K562 (cell line): ENCODE measurements at regions not wholly inside any gene's neighbourhood (a gene's known extent, or its start where the extent isn't known, plus 50 kb on each side); places are given as distances from the start of the nearest gene placed in this dataset.

Experiments used
- ATAC-seq: fragments of 200-7000 bp; cut with Tn5 transposase; 3 replicates; pipeline ENCODE4 v1.9.1; 2020; ENCODE audit warnings: moderate library complexity
- BruUV-seq: library from RNA; stranded (reverse); fragments of 400-500 nt; replicated peaks from 2 replicates; lab custom pipeline; 2021; lab: Mats Ljungman, UMichigan
- CTCF ChIA-PET: fragments of 300-600 bp; formaldehyde crosslinking; extraction: SDS; loops from one replicate; lab custom pipeline; 2021; ENCODE audit warnings: low intra/inter-chr PET ratio; lab: Yijun Ruan, JAX
- POLR2A ChIA-PET: fragments of 300-600, 350-650 bp; sonication (Branson Sonifier 250); formaldehyde crosslinking; extraction: SDS; loops from one replicate; lab custom pipeline; 2021; ENCODE audit warnings: antibody characterized with exemption, inconsistent platforms; lab: Yijun Ruan, JAX
- DNase-seq, 4 experiments: peaks; one replicate each; pipeline versions ENCODE4 v3.0.0 to v3.0.0-alpha.2; 2011 to 2018; ENCODE audit warnings: low spot score in 3 of 4, mixed read lengths in 3 of 4; ENCODE audit errors: extremely low read depth in 1 of 4
- FAIRE-seq: peaks from 2 replicates; lab custom pipeline; 2011; peaks lifted over from hg19 to GRCh38; lab: Jason Lieb, UNC
- H2AFZ ChIP-seq: 2 replicates; pipeline ENCODE4 v1.6.0; 2011; ENCODE audit warnings: low read depth, low read length, control low read depth, inconsistent platforms
- H3K27ac ChIP-seq: fragments of 200-600 bp; 3 replicates; pipeline ENCODE4 v1.8.0; 2011; ENCODE audit warnings: low read depth, mild to moderate bottlenecking, control low read depth, inconsistent platforms, low read length, moderate library complexity, mixed read lengths; ENCODE audit errors: extremely low read depth
- H3K27me3 ChIP-seq, 2 experiments: fragments of 300-600 bp in 1 of 2; 2 replicates in 1 of 2; 3 replicates in 1 of 2; pipeline versions ENCODE4 v1.6.0 to v1.8.0; 2011; ENCODE audit warnings: inconsistent platforms in 2 of 2, low read length in 2 of 2, mild to moderate bottlenecking in 1 of 2, mixed read lengths in 1 of 2, moderate library complexity in 1 of 2; ENCODE audit not compliant: control insufficient read depth in 2 of 2, insufficient read depth in 2 of 2
- H3K36me3 ChIP-seq: fragments of 300-600 bp; 3 replicates; pipeline ENCODE4 v1.8.0; 2011; ENCODE audit warnings: mild to moderate bottlenecking, low read length, inconsistent platforms; ENCODE audit not compliant: control insufficient read depth, insufficient read depth
- H3K4me1 ChIP-seq, 2 experiments: fragments of 200-600 bp in 1 of 2; replicated peaks in 1 of 2; 2 replicates in 1 of 2; 3 replicates in 1 of 2; pipeline versions ENCODE4 v1.5.1 to v1.8.0; 2011; ENCODE audit warnings: inconsistent platforms in 2 of 2, low read length in 2 of 2, mild to moderate bottlenecking in 1 of 2, mixed read lengths in 1 of 2, moderate library complexity in 1 of 2; ENCODE audit not compliant: control insufficient read depth in 2 of 2, insufficient read depth in 2 of 2
- H3K4me2 ChIP-seq: 2 replicates; pipeline ENCODE4 v1.6.1; 2011; ENCODE audit warnings: low read length, control low read depth, inconsistent platforms, mixed read lengths; ENCODE audit not compliant: insufficient read depth
- H3K4me3 ChIP-seq: fragments of 200-600 bp; sonication (generic), shearing (Covaris generic); 2 replicates; pipeline ENCODE4 v1.5.1; 2016; ENCODE audit warnings: control low read depth, inconsistent platforms
- H3K79me2 ChIP-seq: fragments of 200-600 bp; 3 replicates; pipeline ENCODE4 v1.8.0; 2011; ENCODE audit warnings: low read length, inconsistent platforms; ENCODE audit not compliant: control insufficient read depth, insufficient read depth
- H3K9ac ChIP-seq, 2 experiments: 2 replicates each; pipeline versions ENCODE4 v1.6.0 to v1.6.1; 2011; ENCODE audit warnings: low read depth in 2 of 2, low read length in 2 of 2, control low read depth in 1 of 2, inconsistent platforms in 1 of 2, mild to moderate bottlenecking in 1 of 2, mixed read lengths in 1 of 2; ENCODE audit not compliant: insufficient read depth in 1 of 2
- H3K9me1 ChIP-seq: one replicate; pipeline ENCODE4 v1.6.0; 2011; ENCODE audit warnings: inconsistent platforms, mild to moderate bottlenecking, low read length, moderate library complexity; ENCODE audit not compliant: control insufficient read depth, insufficient read depth
- H3K9me3 ChIP-seq: replicated peaks from 2 replicates; pipeline ENCODE4 v1.5.1; 2011; ENCODE audit warnings: low read depth, low read length, inconsistent platforms; ENCODE audit not compliant: control insufficient read depth, insufficient read depth
- H4K20me1 ChIP-seq: replicated peaks from 2 replicates; pipeline ENCODE4 v1.6.1; 2011; ENCODE audit warnings: low read length, inconsistent platforms, mixed read lengths; ENCODE audit not compliant: control insufficient read depth, insufficient read depth
- BCLAF1 ChIP-seq, 2 experiments: fragments of 450-650 bp in 1 of 2; IDR thresholded peaks; 2 replicates each; pipeline ENCODE4 v1.6.1; 2011 to 2017; ENCODE audit warnings: low read depth in 2 of 2, antibody characterized with exemption in 1 of 2, borderline replicate concordance in 1 of 2, low read length in 1 of 2, mild to moderate bottlenecking in 1 of 2, mixed read lengths in 1 of 2; ENCODE audit not compliant: control insufficient read depth in 1 of 2
- ETV5 ChIP-seq: sonication (generic); formaldehyde crosslinking; IDR thresholded peaks from 2 replicates; pipeline ENCODE4 v1.4.0; 2020; ENCODE audit warnings: low read depth, mild to moderate bottlenecking, missing genetic modification reagents
- ZBTB8A ChIP-seq: fragments of 450-650 bp; IDR thresholded peaks from 2 replicates; pipeline ENCODE4 v1.6.1; 2018; ENCODE audit warnings: mild to moderate bottlenecking, moderate library complexity; ENCODE audit not compliant: partially characterized antibody
- ZFP1 ChIP-seq: fragments of 450-650 bp; formaldehyde crosslinking; IDR thresholded peaks from 2 replicates; pipeline ENCODE4 v1.4.0; 2020; ENCODE audit warnings: mild to moderate bottlenecking, mixed read lengths
- ZNF280B ChIP-seq: fragments of 250-450 bp; sonication (Bioruptor Pico); IDR thresholded peaks from 2 replicates; pipeline ENCODE4 v1.5.1; 2021; ENCODE audit warnings: mild to moderate bottlenecking
- ZNF311 ChIP-seq: fragments of 250-450 bp; sonication (Bioruptor Pico); IDR thresholded peaks from 2 replicates; pipeline ENCODE4 v1.4.0; 2020; ENCODE audit warnings: mild to moderate bottlenecking, moderate library complexity
- ZNF324 ChIP-seq: fragments of 250-450 bp; sonication (Bioruptor Pico); IDR thresholded peaks from 2 replicates; pipeline ENCODE4 v1.4.0; 2020; ENCODE audit warnings: mild to moderate bottlenecking
- WGBS: fragments of 100-300 bp; shearing (Covaris generic); methylation state at CpG from one replicate; pipeline ENCODE4 v1.1.6; 2016; ENCODE audit warnings: low coverage, mixed read lengths; ENCODE audit not compliant: insufficient coverage; ENCODE audit errors: missing lambda C conversion rate; 5-methylcytosine and 5-hydroxymethylcytosine counted together
- in situ Hi-C: fragments of 300-500 bp; cut with MboI; formaldehyde crosslinking; loops from 4 replicates; pipeline ENCODE4 v1.15.0; 2018; ENCODE audit warnings: inconsistent platforms, mixed read lengths
- intact Hi-C: fragments of 100-400 bp; cut with micrococcal nuclease; formaldehyde crosslinking; loops from 2 replicates; pipeline ENCODE4 v1.14.2; 2022

- Histone ChIP-seq H3K9me1 (no peaks in the 10 kb centered on the region), H3K79me2 (no peaks in the 10 kb centered on the region), H3K27me3 (no peaks in the 10 kb centered on the region)
- TF ChIP-seq ZFP1 (CRISPR knock-in tag) (no peak), ETV5 (CRISPR knock-in tag) (no peak), ZNF311 (CRISPR knock-in tag) (no peak), ZNF324 (CRISPR knock-in tag) (no peak), ZNF280B (CRISPR knock-in tag) (no peak), ZBTB8A (no peak), BCLAF1 (IDR thresholded peaks at IDR 0.05; ENCODE audit: borderline replicate concordance in 1 of 2, control insufficient read depth in 1 of 2, low read depth in 2 of 2, low read length in 1 of 2) (no peak)
- TF ChIP-seq, all 486 proteins: peak for 0
- DNase-seq, result no peak
- ATAC-seq, result no peak
- no peak for FAIRE-seq
- no peak overlapping the region for H3K4me3 ChIP-seq
- no peaks in the 10 kb centered on the region for H4K20me1 ChIP-seq
- BruUV-seq, result no TSS peak
- H3K4me2 ChIP-seq, result no peak overlapping the region
- ChIA-PET CTCF (no interaction called here), POLR2A (no interaction called here)
- no peaks in the 10 kb centered on the region for H3K36me3 ChIP-seq
- H2AFZ ChIP-seq, result no peak overlapping the region
- no peaks in the 10 kb centered on the region for H3K4me1 ChIP-seq
- no peaks in the 10 kb centered on the region for H3K9me3 ChIP-seq
- WGBS, result 3% methylated on average over 2 of the region's 2 CpGs
- H3K27ac ChIP-seq, result no peak overlapping the region
- in situ Hi-C loops, result no loop called here
- intact Hi-C loops, result no loop called here
- H3K9ac ChIP-seq, result no peak overlapping the region
Observed at GRCh38 chr10:36766415-36766810, 359.0 kb upstream of the ANKRD30A start.
